ENCODE measurements at regions not wholly inside any gene's neighbourhood (a gene's known extent, or its start where the extent isn't known, plus 50 kb on each side); places are given as distances from the start of the nearest gene placed in this dataset.

GRCh38 chrX:83588409-83588808 is 80.3 kb downstream of the POU3F4 start:
- Histone ChIP-seq H4K8ac (ENCODE audit: extremely low read depth, insufficient read depth, low read length) (no peak overlapping the region), H3K79me1 (ENCODE audit: low read depth, low read length) (no peaks in the 10 kb centered on the region), H2AK5ac (ENCODE audit: low read depth, low read length) (no peak overlapping the region), H4K5ac (ENCODE audit: insufficient read length, low read depth, low read length) (no peak overlapping the region), H3K18ac (ENCODE audit: extremely low read depth, low read length) (no peak overlapping the region), H3K36me3 (ENCODE audit: control insufficient read depth in 2 of 4, insufficient read depth in 4 of 4, low read length in 3 of 4) (no peaks in the 10 kb centered on the region), H2BK12ac (ENCODE audit: low read depth, low read length) (no peak overlapping the region), H3K27ac (ENCODE audit: low read depth, low read length) (no peak overlapping the region), H4K91ac (replicated peaks; ENCODE audit: insufficient read length, low read length) (no peak overlapping the region), H3K27me3 (replicated peaks in 1 of 4; ENCODE audit: control insufficient read depth in 3 of 4, extremely low read depth in 1 of 4, insufficient read depth in 3 of 4, low read length in 3 of 4) (no peaks in the 10 kb centered on the region), H2BK20ac (ENCODE audit: low read length) (no peak overlapping the region), H2AFZ (ENCODE audit: low read length) (no peak overlapping the region), H3K4me1 (replicated peaks in 1 of 4; ENCODE audit: control insufficient read depth in 3 of 4, insufficient read depth in 4 of 4, low read length in 3 of 4) (no peaks in the 10 kb centered on the region), H3K56ac (replicated peaks; ENCODE audit: insufficient read length, low read depth, low read length) (no peak overlapping the region), H3K79me2 (ENCODE audit: control insufficient read depth in 1 of 2, insufficient read depth in 2 of 2, low read length in 2 of 2) (no peaks in the 10 kb centered on the region), H2BK15ac (ENCODE audit: low read length) (no peak overlapping the region), H3K23me2 (ENCODE audit: low read depth, low read length) (no peaks in the 10 kb centered on the region), H3K9ac (replicated peaks in 1 of 4; ENCODE audit: extremely low read depth in 1 of 4, low read depth in 3 of 4, low read length in 3 of 4) (no peak overlapping the region), H2BK5ac (ENCODE audit: low read depth, low read length) (no peak overlapping the region), H3K4me3 (ENCODE audit: extremely low read depth in 1 of 4, insufficient read depth in 2 of 4, low read depth in 3 of 4, low read length in 4 of 4) (no peak overlapping the region), H3K9me3 (ENCODE audit: insufficient read depth in 2 of 2, low read depth in 1 of 2, low read length in 1 of 2) (no peaks in the 10 kb centered on the region; a peak in 1 of 4 replicates), H3K4me2 (ENCODE audit: insufficient read depth in 1 of 2, low read depth in 2 of 2, low read length in 2 of 2) (no peak overlapping the region), H4K20me1 (replicated peaks in 1 of 2; ENCODE audit: control insufficient read depth in 1 of 2, insufficient read depth in 2 of 2, low read length in 2 of 2) (no peaks in the 10 kb centered on the region), H2BK120ac (replicated peaks; ENCODE audit: low read depth, low read length) (no peak overlapping the region), H3K23ac (ENCODE audit: insufficient read length) (no peak overlapping the region), H3K14ac (ENCODE audit: insufficient read length) (no peak overlapping the region), H3K4ac (replicated peaks; ENCODE audit: insufficient read length, low read depth, low read length) (no peak overlapping the region)
- POLR2A ChIA-PET (ENCODE audit: partially characterized antibody) = no interaction called here
- WGBS, 2 experiments (ENCODE audit: extremely low coverage in 1 of 2, insufficient coverage in 1 of 2, insufficient read length in 1 of 2, insufficient replicate concordance in 2 of 2, low coverage in 1 of 2, low lambda C conversion rate in 2 of 2, missing lambda C conversion rate in 1 of 2) = 98% methylated on average over 8 of the region's 9 CpGs; no CpG with 5 or more reads in 1 of the 2 experiments
- no peak for FAIRE-seq
- CTCF ChIA-PET (ENCODE audit: partially characterized antibody) = no interaction called here
- TF ChIP-seq CBX8 (IDR thresholded peaks at IDR 0.05; ENCODE audit: borderline replicate concordance, low read depth, low read length) (no peak), KDM5A (IDR thresholded peaks at IDR 0.05; ENCODE audit: low read length) (no peak), RBBP5 (IDR thresholded peaks at IDR 0.05; ENCODE audit: borderline replicate concordance, low read depth, low read length) (no peak), SIN3A (conservative IDR thresholded peaks at IDR 0.05 in 1 of 2, IDR thresholded peaks at IDR 0.05 in 1 of 2; ENCODE audit: low read depth in 1 of 2, low read length in 2 of 2) (no peak), EGR1 (IDR thresholded peaks at IDR 0.05; ENCODE audit: borderline replicate concordance, low read depth, low read length) (no peak), TAF7 (optimal IDR thresholded peaks at IDR 0.05; ENCODE audit: borderline replicate concordance, low read depth, low read length) (no peak), POU5F1 (IDR thresholded peaks at IDR 0.05; ENCODE audit: low read depth, low read length) (no peak)
- DNase-seq (ENCODE audit: low read depth in 1 of 2, low spot score in 2 of 2) = no peak
